GM23338 (cell line): ENCODE measurements at regions not wholly inside any gene's neighbourhood (a gene's known extent, or its start where the extent isn't known, plus 50 kb on each side); places are given as distances from the start of the nearest gene placed in this dataset.

Experiments used
- CREB1 ChIP-seq: fragments of 250-450 bp; sonication (Bioruptor Pico); IDR thresholded peaks from 2 replicates; pipeline ENCODE4 v1.5.0; 2020; ENCODE audit warnings: low read depth, mild to moderate bottlenecking, moderate library complexity
- CTCF ChIP-seq, 2 experiments: fragments of 200-600 bp in 1 of 2; sonication (generic) in 1 of 2; conservative IDR thresholded peaks; 2 replicates each; pipeline versions ENCODE4 v1.5.1 to v1.6.1; 2016 to 2017; ENCODE audit warnings: antibody characterized with exemption in 2 of 2, low read depth in 2 of 2, mild to moderate bottlenecking in 2 of 2, moderate library complexity in 1 of 2
- ETS1 ChIP-seq: IDR thresholded peaks from 2 replicates; pipeline ENCODE4 v1.6.1; 2016; ENCODE audit warnings: antibody characterized with exemption
- EZH2 ChIP-seq: fragments of 200-600 bp; sonication (generic); IDR thresholded peaks from one replicate; pipeline ENCODE4 v1.8.0; 2017; ENCODE audit warnings: antibody characterized with exemption, mild to moderate bottlenecking, low read depth; ENCODE audit not compliant: unreplicated experiment
- EZH2phosphoT487 ChIP-seq: fragments of 200-600 bp; sonication (generic); IDR thresholded peaks from one replicate; pipeline ENCODE4 v1.8.1; 2018; ENCODE audit warnings: antibody characterized with exemption; ENCODE audit not compliant: unreplicated experiment
- POLR2AphosphoS5 ChIP-seq: IDR thresholded peaks from 2 replicates; pipeline ENCODE4 v1.6.1; 2016; ENCODE audit warnings: antibody characterized with exemption, low read depth
- ZNF114 ChIP-seq: fragments of 250-450 bp; sonication (Bioruptor Pico); IDR thresholded peaks from 2 replicates; pipeline ENCODE4 v1.5.0; 2020; ENCODE audit warnings: mild to moderate bottlenecking, moderate library complexity
- ZNF462 ChIP-seq: fragments of 250-450 bp; sonication (Bioruptor Pico); IDR thresholded peaks from 2 replicates; pipeline ENCODE4 v1.5.0; 2020; ENCODE audit warnings: mild to moderate bottlenecking, moderate library complexity

GRCh38 chr4:3368334-3368733, 73.4 kb upstream of the HGFAC start (continued):
- TF ChIP-seq ZNF462 (CRISPR knock-in tag), result no peak
- TF ChIP-seq CTCF (conservative IDR thresholded peaks at IDR 0.05; ENCODE audit: low read depth in 2 of 2), result no peak
- TF ChIP-seq EZH2, result no peak
- no peak for TF ChIP-seq ZNF114 (CRISPR knock-in tag)
- no peak for TF ChIP-seq POLR2AphosphoS5
- TF ChIP-seq EZH2phosphoT487, result no peak
- TF ChIP-seq CREB1 (CRISPR knock-in tag), result no peak
- no peak for TF ChIP-seq ETS1
